ENCODE measurements at regions not wholly inside any gene's neighbourhood (a gene's known extent, or its start where the extent isn't known, plus 50 kb on each side); places are given as distances from the start of the nearest gene placed in this dataset.

DNA sequence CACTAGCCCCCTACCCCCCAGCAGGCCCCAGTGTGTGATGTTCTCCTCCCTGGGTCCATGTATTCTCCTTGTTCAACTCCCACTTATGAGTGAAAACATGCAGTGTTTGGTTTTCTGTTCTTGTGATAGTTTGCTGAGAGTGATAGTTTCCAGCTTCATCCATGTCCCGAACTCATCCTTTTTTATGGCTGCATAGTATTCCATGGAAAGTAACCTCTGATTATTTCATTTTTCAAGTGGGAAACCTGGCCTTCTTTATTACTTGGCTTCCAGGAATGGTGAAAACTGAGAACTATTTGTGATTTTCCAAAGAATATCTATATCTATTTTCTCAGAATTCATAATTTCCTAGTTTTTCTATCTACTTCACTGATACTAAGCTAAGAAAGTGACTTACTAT lies 235.0 kb downstream of the MTERF1 start:
- no peak for ATAC-seq (ENCODE audit: low read depth)
- intact Hi-C loops (cut with micrococcal nuclease) = no loop called here
- ChIA-PET POLR2A (no interaction called here), CTCF (no interaction called here)
- Mint-ChIP-seq H3K4me3 (no peak overlapping the region), H3K9me3 (no peaks in the 10 kb centered on the region), H3K27me3 (no peaks in the 10 kb centered on the region), H3K27ac (no peak overlapping the region), H3K36me3 (ENCODE audit: low read depth) (no peaks in the 10 kb centered on the region), H3K4me1 (no peaks in the 10 kb centered on the region)
- TF ChIP-seq, protein P1, sequence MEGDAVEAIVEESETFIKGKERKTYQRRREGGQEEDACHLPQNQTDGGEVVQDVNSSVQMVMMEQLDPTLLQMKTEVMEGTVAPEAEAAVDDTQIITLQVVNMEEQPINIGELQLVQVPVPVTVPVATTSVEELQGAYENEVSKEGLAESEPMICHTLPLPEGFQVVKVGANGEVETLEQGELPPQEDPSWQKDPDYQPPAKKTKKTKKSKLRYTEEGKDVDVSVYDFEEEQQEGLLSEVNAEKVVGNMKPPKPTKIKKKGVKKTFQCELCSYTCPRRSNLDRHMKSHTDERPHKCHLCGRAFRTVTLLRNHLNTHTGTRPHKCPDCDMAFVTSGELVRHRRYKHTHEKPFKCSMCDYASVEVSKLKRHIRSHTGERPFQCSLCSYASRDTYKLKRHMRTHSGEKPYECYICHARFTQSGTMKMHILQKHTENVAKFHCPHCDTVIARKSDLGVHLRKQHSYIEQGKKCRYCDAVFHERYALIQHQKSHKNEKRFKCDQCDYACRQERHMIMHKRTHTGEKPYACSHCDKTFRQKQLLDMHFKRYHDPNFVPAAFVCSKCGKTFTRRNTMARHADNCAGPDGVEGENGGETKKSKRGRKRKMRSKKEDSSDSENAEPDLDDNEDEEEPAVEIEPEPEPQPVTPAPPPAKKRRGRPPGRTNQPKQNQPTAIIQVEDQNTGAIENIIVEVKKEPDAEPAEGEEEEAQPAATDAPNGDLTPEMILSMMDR (IDR thresholded peaks at IDR 0.05) = no peak
- no peak for DNase-seq

DNA sequence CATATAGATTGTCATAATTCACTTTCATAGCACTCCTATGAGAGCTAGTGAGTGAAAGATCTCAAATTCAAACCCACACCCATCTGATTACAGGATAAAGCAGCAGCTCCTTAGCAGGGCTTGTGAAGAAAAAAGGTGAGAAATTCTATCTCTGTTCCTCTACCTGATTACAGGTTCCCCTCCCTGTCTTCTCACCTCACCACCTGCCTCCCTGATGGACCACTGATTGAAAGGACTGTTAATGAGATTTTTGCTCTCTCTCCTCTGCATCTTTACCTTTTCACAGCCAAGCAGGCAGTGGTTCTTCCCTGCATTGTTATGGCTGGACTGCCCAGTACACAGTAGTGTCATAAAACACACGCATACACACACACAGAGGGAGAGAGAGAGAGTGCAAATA lies 228.5 kb downstream of the MTERF1 start:
- TF ChIP-seq, protein P1 (IDR thresholded peaks at IDR 0.05) = no peak
- Mint-ChIP-seq H3K27me3 (peaks cover 4% of the 10 kb centered on the region), H3K9me3 (no peaks in the 10 kb centered on the region), H3K4me3 (no peak overlapping the region), H3K4me1 (no peaks in the 10 kb centered on the region), H3K36me3 (ENCODE audit: low read depth) (no peaks in the 10 kb centered on the region), H3K27ac (no peak overlapping the region)
- DNase-seq = no peak
- ATAC-seq (ENCODE audit: low read depth) = no peak
- intact Hi-C loops (cut with micrococcal nuclease) = no loop called here
- POLR2A ChIA-PET = no interaction called here
- CTCF ChIA-PET = no interaction called here

- ChIA-PET POLR2A (no interaction called here), CTCF (no interaction called here)
- intact Hi-C loops (cut with micrococcal nuclease) = no loop called here
- H3K9me3 Mint-ChIP-seq = no peaks in the 10 kb centered on the region
- H3K36me3 Mint-ChIP-seq (ENCODE audit: low read depth) = no peaks in the 10 kb centered on the region
- no peak for DNase-seq
- TF ChIP-seq, protein P1 (IDR thresholded peaks at IDR 0.05) = no peak
- no peak overlapping the region for H3K4me3 Mint-ChIP-seq
- no peak overlapping the region for H3K27ac Mint-ChIP-seq
- H3K4me1 Mint-ChIP-seq = no peaks in the 10 kb centered on the region
- H3K27me3 Mint-ChIP-seq = peaks cover 4% of the 10 kb centered on the region
- ATAC-seq (ENCODE audit: low read depth) = no peak
Observed at GRCh38 chr7:91653286-91653685, 227.2 kb downstream of the MTERF1 start.

GRCh38 chr7:91655656-91656055 lies 224.8 kb downstream of the MTERF1 start:
- no peak overlapping the region for H3K27ac Mint-ChIP-seq
- no peaks in the 10 kb centered on the region for H3K9me3 Mint-ChIP-seq
- H3K27me3 Mint-ChIP-seq = peaks cover 4% of the 10 kb centered on the region
- intact Hi-C loops (cut with micrococcal nuclease) = no loop called here
- H3K36me3 Mint-ChIP-seq (ENCODE audit: low read depth) = no peaks in the 10 kb centered on the region
- DNase-seq (no peak), ATAC-seq (ENCODE audit: low read depth) (no peak)
- TF ChIP-seq, protein P1 (IDR thresholded peaks at IDR 0.05) = no peak
- H3K4me1 Mint-ChIP-seq = no peaks in the 10 kb centered on the region
- ChIA-PET POLR2A (no interaction called here), CTCF (no interaction called here)
- no peak overlapping the region for H3K4me3 Mint-ChIP-seq

- no peaks in the 10 kb centered on the region for H3K4me1 Mint-ChIP-seq
- H3K27me3 Mint-ChIP-seq = peaks cover 4% of the 10 kb centered on the region
- ChIA-PET CTCF (no interaction called here), POLR2A (no interaction called here)
- no peak overlapping the region for H3K27ac Mint-ChIP-seq
- no peaks in the 10 kb centered on the region for H3K36me3 Mint-ChIP-seq (ENCODE audit: low read depth)
- TF ChIP-seq, protein P1 (IDR thresholded peaks at IDR 0.05) = no peak
- DNase-seq (no peak), ATAC-seq (ENCODE audit: low read depth) (no peak)
- H3K4me3 Mint-ChIP-seq = no peak overlapping the region
- intact Hi-C loops (cut with micrococcal nuclease) = no loop called here
- no peaks in the 10 kb centered on the region for H3K9me3 Mint-ChIP-seq
Observed at GRCh38 chr7:91656541-91657482, 223.7 kb downstream of the MTERF1 start.
